ENCODE measurements at regions not wholly inside any gene's neighbourhood (a gene's known extent, or its start where the extent isn't known, plus 50 kb on each side); places are given as distances from the start of the nearest gene placed in this dataset.

DNA sequence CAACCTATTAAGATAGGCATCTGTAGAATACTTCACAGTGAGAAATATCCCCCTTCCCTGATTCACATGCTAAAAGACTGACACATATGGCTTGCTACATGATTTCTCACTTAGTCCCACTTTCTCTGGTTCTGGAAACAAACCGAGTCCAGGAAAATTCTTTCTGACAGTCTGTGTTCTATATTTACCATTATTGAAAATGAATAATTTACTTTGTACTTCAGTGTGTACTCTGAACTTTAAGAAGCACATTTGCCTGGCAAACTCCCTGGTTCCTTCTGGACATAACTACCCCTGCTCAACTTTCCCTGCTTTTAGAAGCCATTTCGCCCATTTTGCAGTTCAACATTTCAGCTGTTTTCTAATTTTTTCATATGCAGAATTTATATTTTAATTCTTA is 53.6 kb downstream of the APCS start:
- Histone ChIP-seq H3K4me2 (ENCODE audit: low read length) (no peak overlapping the region), H3K9ac (ENCODE audit: low read length) (no peak overlapping the region), H3K79me2 (ENCODE audit: low read length) (no peaks in the 10 kb centered on the region), H4K20me1 (ENCODE audit: insufficient read depth, low read length) (no peaks in the 10 kb centered on the region), H3K9me3 (ENCODE audit: insufficient read depth, low read length) (peaks cover 11% of the 10 kb centered on the region), H3K27me3 (ENCODE audit: low read depth, low read length) (no peaks in the 10 kb centered on the region), H3K4me1 (ENCODE audit: low read length) (peaks cover under 1% of the 10 kb centered on the region), H3K36me3 (replicated peaks; ENCODE audit: low read depth, low read length) (no peaks in the 10 kb centered on the region), H3K27ac (ENCODE audit: low read length) (no peak overlapping the region), H3K4me3 (ENCODE audit: low read length) (no peak overlapping the region), H2AFZ (ENCODE audit: low read depth, low read length) (no peak overlapping the region)
- no peak for TF ChIP-seq EZH2phosphoT487 (IDR thresholded peaks at IDR 0.05; ENCODE audit: low read depth)
- TF ChIP-seq, protein P1, sequence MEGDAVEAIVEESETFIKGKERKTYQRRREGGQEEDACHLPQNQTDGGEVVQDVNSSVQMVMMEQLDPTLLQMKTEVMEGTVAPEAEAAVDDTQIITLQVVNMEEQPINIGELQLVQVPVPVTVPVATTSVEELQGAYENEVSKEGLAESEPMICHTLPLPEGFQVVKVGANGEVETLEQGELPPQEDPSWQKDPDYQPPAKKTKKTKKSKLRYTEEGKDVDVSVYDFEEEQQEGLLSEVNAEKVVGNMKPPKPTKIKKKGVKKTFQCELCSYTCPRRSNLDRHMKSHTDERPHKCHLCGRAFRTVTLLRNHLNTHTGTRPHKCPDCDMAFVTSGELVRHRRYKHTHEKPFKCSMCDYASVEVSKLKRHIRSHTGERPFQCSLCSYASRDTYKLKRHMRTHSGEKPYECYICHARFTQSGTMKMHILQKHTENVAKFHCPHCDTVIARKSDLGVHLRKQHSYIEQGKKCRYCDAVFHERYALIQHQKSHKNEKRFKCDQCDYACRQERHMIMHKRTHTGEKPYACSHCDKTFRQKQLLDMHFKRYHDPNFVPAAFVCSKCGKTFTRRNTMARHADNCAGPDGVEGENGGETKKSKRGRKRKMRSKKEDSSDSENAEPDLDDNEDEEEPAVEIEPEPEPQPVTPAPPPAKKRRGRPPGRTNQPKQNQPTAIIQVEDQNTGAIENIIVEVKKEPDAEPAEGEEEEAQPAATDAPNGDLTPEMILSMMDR (IDR thresholded peaks at IDR 0.05; ENCODE audit: low read depth, low read length), result no peak

DNA sequence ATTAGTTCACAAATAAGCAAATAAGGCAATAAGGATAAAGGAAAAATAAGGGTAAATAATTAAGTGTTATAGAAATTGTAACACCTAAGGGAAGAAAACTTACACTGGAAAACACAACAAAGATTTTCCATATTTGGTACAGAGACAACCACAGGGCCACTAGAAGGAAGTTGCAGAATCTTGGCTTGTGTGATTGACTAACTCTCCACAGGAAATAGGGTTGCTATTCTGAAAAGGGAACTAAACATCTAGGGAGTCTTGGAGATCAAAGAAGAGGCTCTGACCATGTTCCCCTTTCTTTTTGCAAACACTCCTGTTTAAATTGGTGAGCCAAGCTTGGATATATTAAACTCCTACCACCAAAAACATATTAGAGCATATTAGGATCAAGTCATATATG is 59.1 kb downstream of the APCS start:
- H3K36me3 ChIP-seq (replicated peaks; ENCODE audit: low read depth, low read length), result no peaks in the 10 kb centered on the region
- no peak overlapping the region for H3K27ac ChIP-seq (ENCODE audit: low read length)
- no peak for TF ChIP-seq EZH2phosphoT487 (IDR thresholded peaks at IDR 0.05; ENCODE audit: low read depth)
- TF ChIP-seq, protein P1 (IDR thresholded peaks at IDR 0.05; ENCODE audit: low read depth, low read length), result no peak
- no peak overlapping the region for H3K9ac ChIP-seq (ENCODE audit: low read length)
- peak overlapping the region; percentile 21; the same call in 1 of the 2 replicates for H3K4me2 ChIP-seq (ENCODE audit: low read length)
- H3K9me3 ChIP-seq (ENCODE audit: insufficient read depth, low read length), result peaks cover 11% of the 10 kb centered on the region
- no peak overlapping the region for H2AFZ ChIP-seq (ENCODE audit: low read depth, low read length)
- H3K4me1 ChIP-seq (ENCODE audit: low read length), result peaks cover 11% of the 10 kb centered on the region
- no peaks in the 10 kb centered on the region for H3K79me2 ChIP-seq (ENCODE audit: low read length)
- H4K20me1 ChIP-seq (ENCODE audit: insufficient read depth, low read length), result no peaks in the 10 kb centered on the region
- no peaks in the 10 kb centered on the region for H3K27me3 ChIP-seq (ENCODE audit: low read depth, low read length)
- no peak overlapping the region for H3K4me3 ChIP-seq (ENCODE audit: low read length)

DNA sequence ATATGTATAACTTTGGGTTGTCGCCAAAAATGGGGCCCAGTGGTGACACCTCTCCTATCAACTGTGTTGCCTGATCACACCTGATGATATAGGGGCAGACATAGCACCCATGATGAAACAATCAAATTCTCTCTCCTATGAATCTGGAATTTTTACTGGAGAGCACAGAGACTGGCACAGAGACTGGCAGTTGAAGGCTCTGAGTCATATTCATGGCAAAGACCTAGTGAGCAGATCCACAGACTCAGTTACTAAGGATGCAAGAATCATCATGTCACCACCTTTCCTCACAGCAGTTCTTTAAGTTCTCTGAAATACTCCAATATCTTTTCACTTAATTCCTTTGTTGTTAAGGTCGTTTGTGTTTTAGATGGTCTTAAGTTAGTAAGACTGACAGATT is 60.0 kb downstream of the APCS start:
- Histone ChIP-seq H3K9me3 (ENCODE audit: insufficient read depth, low read length) (peaks cover 11% of the 10 kb centered on the region), H2AFZ (ENCODE audit: low read depth, low read length) (no peak overlapping the region), H3K27ac (ENCODE audit: low read length) (no peak overlapping the region), H3K79me2 (ENCODE audit: low read length) (no peaks in the 10 kb centered on the region), H3K9ac (ENCODE audit: low read length) (no peak overlapping the region), H3K4me1 (ENCODE audit: low read length) (peaks cover 11% of the 10 kb centered on the region), H4K20me1 (ENCODE audit: insufficient read depth, low read length) (no peaks in the 10 kb centered on the region), H3K4me3 (ENCODE audit: low read length) (no peak overlapping the region), H3K36me3 (replicated peaks; ENCODE audit: low read depth, low read length) (no peaks in the 10 kb centered on the region), H3K27me3 (ENCODE audit: low read depth, low read length) (no peaks in the 10 kb centered on the region), H3K4me2 (ENCODE audit: low read length) (no peak overlapping the region)
- TF ChIP-seq, protein P1 (IDR thresholded peaks at IDR 0.05; ENCODE audit: low read depth, low read length), result no peak
- no peak for TF ChIP-seq EZH2phosphoT487 (IDR thresholded peaks at IDR 0.05; ENCODE audit: low read depth)

DNA sequence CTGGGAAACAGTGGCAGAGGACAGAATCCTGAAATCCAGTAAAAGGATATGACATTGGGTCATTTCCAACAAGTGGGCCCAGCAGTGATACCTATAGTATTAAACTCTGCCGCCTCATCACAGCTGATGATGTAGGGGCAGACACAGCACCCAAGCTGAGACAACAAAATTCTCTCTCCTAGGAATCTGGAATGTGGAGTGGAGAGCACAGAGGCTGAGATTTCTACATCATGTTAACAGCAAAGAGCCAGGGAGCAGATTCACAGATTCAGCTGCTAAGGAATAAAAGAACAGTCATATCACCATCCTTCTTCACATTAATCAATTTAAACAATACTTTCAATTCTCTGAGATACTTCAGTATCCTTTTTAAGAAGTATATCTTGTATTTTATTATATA is 61.9 kb downstream of the CRP start:
- no peaks in the 10 kb centered on the region for H3K4me1 ChIP-seq (ENCODE audit: low read length)
- no peaks in the 10 kb centered on the region for H4K20me1 ChIP-seq (ENCODE audit: insufficient read depth, low read length)
- H3K27ac ChIP-seq (ENCODE audit: low read length), result no peak overlapping the region
- no peaks in the 10 kb centered on the region for H3K36me3 ChIP-seq (replicated peaks; ENCODE audit: low read depth, low read length)
- TF ChIP-seq, protein P1 (IDR thresholded peaks at IDR 0.05; ENCODE audit: low read depth, low read length), result no peak
- TF ChIP-seq EZH2phosphoT487 (IDR thresholded peaks at IDR 0.05; ENCODE audit: low read depth), result no peak
- H3K9ac ChIP-seq (ENCODE audit: low read length), result no peak overlapping the region
- no peak overlapping the region for H3K4me2 ChIP-seq (ENCODE audit: low read length)
- no peaks in the 10 kb centered on the region for H3K27me3 ChIP-seq (ENCODE audit: low read depth, low read length)
- H2AFZ ChIP-seq (ENCODE audit: low read depth, low read length), result no peak overlapping the region
- no peak overlapping the region for H3K4me3 ChIP-seq (ENCODE audit: low read length)
- no peaks in the 10 kb centered on the region for H3K79me2 ChIP-seq (ENCODE audit: low read length)
- H3K9me3 ChIP-seq (ENCODE audit: insufficient read depth, low read length), result no peaks in the 10 kb centered on the region
